ENCODE measurements at regions not wholly inside any gene's neighbourhood (a gene's known extent, or its start where the extent isn't known, plus 50 kb on each side); places are given as distances from the start of the nearest gene placed in this dataset.
A peak's percentile ranks its signal among the peaks of the same experiment; 100 is the strongest.

- no peak for DNase-seq
- H3K36me3 ChIP-seq (replicated peaks; ENCODE audit: control insufficient read depth, insufficient read depth, low read length): no peaks in the 10 kb centered on the region
- H3K27me3 ChIP-seq (ENCODE audit: control insufficient read depth, insufficient read depth, low read length): no peaks in the 10 kb centered on the region
- H3K4me3 ChIP-seq (ENCODE audit: insufficient read depth, low read depth, low read length): no peak overlapping the region
Observed at GRCh38 chr21:35855484-35855883, 204.8 kb downstream of the SETD4 start.

- no peak overlapping the region for H3K4me3 ChIP-seq (ENCODE audit: insufficient read depth, low read depth, low read length)
- no peak for DNase-seq
- no peaks in the 10 kb centered on the region for H3K36me3 ChIP-seq (replicated peaks; ENCODE audit: control insufficient read depth, insufficient read depth, low read length)
- no peaks in the 10 kb centered on the region for H3K27me3 ChIP-seq (ENCODE audit: control insufficient read depth, insufficient read depth, low read length)
Observed at GRCh38 chr21:35854281-35854680, 206.0 kb downstream of the SETD4 start.

- no peak for DNase-seq
- Histone ChIP-seq H3K36me3 (replicated peaks; ENCODE audit: control insufficient read depth, insufficient read depth, low read length) (no peaks in the 10 kb centered on the region), H3K27me3 (ENCODE audit: control insufficient read depth, insufficient read depth, low read length) (no peaks in the 10 kb centered on the region), H3K4me3 (ENCODE audit: insufficient read depth, low read depth, low read length) (no peak overlapping the region)
Observed at GRCh38 chr21:35853321-35854239, 206.7 kb downstream of the SETD4 start.

- Histone ChIP-seq H3K36me3 (replicated peaks; ENCODE audit: control insufficient read depth, insufficient read depth, low read length) (no peaks in the 10 kb centered on the region), H3K27me3 (ENCODE audit: control insufficient read depth, insufficient read depth, low read length) (no peaks in the 10 kb centered on the region), H3K4me3 (ENCODE audit: insufficient read depth, low read depth, low read length) (no peak overlapping the region)
- no peak for DNase-seq
Observed at GRCh38 chr21:35852820-35853219, 207.5 kb downstream of the SETD4 start.

- Histone ChIP-seq H3K4me3 (ENCODE audit: insufficient read depth, low read depth, low read length) (no peak overlapping the region), H3K27me3 (ENCODE audit: control insufficient read depth, insufficient read depth, low read length) (no peaks in the 10 kb centered on the region), H3K36me3 (replicated peaks; ENCODE audit: control insufficient read depth, insufficient read depth, low read length) (no peaks in the 10 kb centered on the region)
- DNase-seq: no peak
Observed at GRCh38 chr21:35850542-35851103, 209.7 kb downstream of the SETD4 start.

- DNase-seq: no peak
- no peaks in the 10 kb centered on the region for H3K36me3 ChIP-seq (replicated peaks; ENCODE audit: control insufficient read depth, insufficient read depth, low read length)
Observed at GRCh38 chr21:35850029-35850428, 210.3 kb downstream of the SETD4 start.

GRCh38 chr21:35849144-35849543 is 211.2 kb downstream of the SETD4 start:
- Histone ChIP-seq H3K4me3 (ENCODE audit: insufficient read depth, low read depth, low read length) (no peak overlapping the region), H3K27me3 (ENCODE audit: control insufficient read depth, insufficient read depth, low read length) (no peaks in the 10 kb centered on the region), H3K36me3 (replicated peaks; ENCODE audit: control insufficient read depth, insufficient read depth, low read length) (no peaks in the 10 kb centered on the region)
- DNase-seq: no peak

More at GRCh38 chr21:35850029-35850428, 210.3 kb downstream of the SETD4 start:
- Histone ChIP-seq H3K27me3 (ENCODE audit: control insufficient read depth, insufficient read depth, low read length) (no peaks in the 10 kb centered on the region), H3K4me3 (ENCODE audit: insufficient read depth, low read depth, low read length) (no peak overlapping the region)

GRCh38 chr21:35843911-35844667 is 216.2 kb downstream of the SETD4 start:
- no peaks in the 10 kb centered on the region for H3K27me3 ChIP-seq (ENCODE audit: control insufficient read depth, insufficient read depth, low read length)
- no peak overlapping the region for H3K4me3 ChIP-seq (ENCODE audit: insufficient read depth, low read depth, low read length)
- no peak for DNase-seq
- H3K36me3 ChIP-seq (replicated peaks; ENCODE audit: control insufficient read depth, insufficient read depth, low read length): no peaks in the 10 kb centered on the region

- no peak for DNase-seq
- H3K27me3 ChIP-seq (ENCODE audit: control insufficient read depth, insufficient read depth, low read length): no peaks in the 10 kb centered on the region
- H3K36me3 ChIP-seq (replicated peaks; ENCODE audit: control insufficient read depth, insufficient read depth, low read length): no peaks in the 10 kb centered on the region
- H3K4me3 ChIP-seq (ENCODE audit: insufficient read depth, low read depth, low read length): no peak overlapping the region
Observed at GRCh38 chr21:35840949-35841348, 219.4 kb downstream of the SETD4 start.

GRCh38 chr21:35840197-35840799 is 220.0 kb downstream of the SETD4 start:
- Histone ChIP-seq H3K4me3 (ENCODE audit: insufficient read depth, low read depth, low read length) (no peak overlapping the region), H3K27me3 (ENCODE audit: control insufficient read depth, insufficient read depth, low read length) (no peaks in the 10 kb centered on the region), H3K36me3 (replicated peaks; ENCODE audit: control insufficient read depth, insufficient read depth, low read length) (no peaks in the 10 kb centered on the region)
- DNase-seq: peak; percentile 35

GRCh38 chr21:35838987-35839763 is 221.2 kb downstream of the SETD4 start:
- Histone ChIP-seq H3K27me3 (ENCODE audit: control insufficient read depth, insufficient read depth, low read length) (no peaks in the 10 kb centered on the region), H3K36me3 (replicated peaks; ENCODE audit: control insufficient read depth, insufficient read depth, low read length) (no peaks in the 10 kb centered on the region), H3K4me3 (ENCODE audit: insufficient read depth, low read depth, low read length) (no peak overlapping the region)
- no peak for DNase-seq

GRCh38 chr21:35838350-35838749 is 222.0 kb downstream of the SETD4 start:
- DNase-seq: no peak
- H3K4me3 ChIP-seq (ENCODE audit: insufficient read depth, low read depth, low read length): no peak overlapping the region
- no peaks in the 10 kb centered on the region for H3K36me3 ChIP-seq (replicated peaks; ENCODE audit: control insufficient read depth, insufficient read depth, low read length)

GRCh38 chr21:35833991-35834390 is 226.3 kb downstream of the SETD4 start:
- DNase-seq: no peak
- no peaks in the 10 kb centered on the region for H3K36me3 ChIP-seq (replicated peaks; ENCODE audit: control insufficient read depth, insufficient read depth, low read length)
- no peaks in the 10 kb centered on the region for H3K27me3 ChIP-seq (ENCODE audit: control insufficient read depth, insufficient read depth, low read length)
- no peak overlapping the region for H3K4me3 ChIP-seq (ENCODE audit: insufficient read depth, low read depth, low read length)

More at GRCh38 chr21:35838350-35838749, 222.0 kb downstream of the SETD4 start:
- no peaks in the 10 kb centered on the region for H3K27me3 ChIP-seq (ENCODE audit: control insufficient read depth, insufficient read depth, low read length)

GRCh38 chr21:35833388-35833787 is 226.9 kb downstream of the SETD4 start:
- Histone ChIP-seq H3K36me3 (replicated peaks; ENCODE audit: control insufficient read depth, insufficient read depth, low read length) (no peaks in the 10 kb centered on the region), H3K27me3 (ENCODE audit: control insufficient read depth, insufficient read depth, low read length) (no peaks in the 10 kb centered on the region), H3K4me3 (ENCODE audit: insufficient read depth, low read depth, low read length) (no peak overlapping the region)
- no peak for DNase-seq
